Keratinocyte (primary cell): ENCODE measurements at regions not wholly inside any gene's neighbourhood (a gene's known extent, or its start where the extent isn't known, plus 50 kb on each side); places are given as distances from the start of the nearest gene placed in this dataset.

Experiments used
- DNase-seq: peaks from one replicate; pipeline ENCODE4 v3.0.0-alpha.2; 2011; ENCODE audit warnings: low read depth, missing footprints, low spot score
- FAIRE-seq: peaks from 2 replicates; lab custom pipeline; 2011; peaks lifted over from hg19 to GRCh38; lab: Jason Lieb, UNC
- H2AFZ ChIP-seq: 2 replicates; pipeline ENCODE4 v1.6.0; 2012; ENCODE audit warnings: low read length, control low read depth, inconsistent platforms; ENCODE audit not compliant: control insufficient read depth
- H3K27ac ChIP-seq: 2 replicates; pipeline ENCODE4 v1.5.1; 2011; ENCODE audit warnings: low read length; ENCODE audit not compliant: control insufficient read depth, insufficient read depth
- H3K27me3 ChIP-seq: 3 replicates; pipeline ENCODE4 v1.6.0; 2011; ENCODE audit warnings: low read length; ENCODE audit not compliant: control insufficient read depth, insufficient read depth; ENCODE audit errors: extremely low read depth
- H3K36me3 ChIP-seq, 2 experiments: 2 replicates in 1 of 2; 3 replicates in 1 of 2; pipeline ENCODE4 v1.5.1; 2011; ENCODE audit warnings: low read length in 2 of 2, mild to moderate bottlenecking in 1 of 2; ENCODE audit not compliant: control insufficient read depth in 2 of 2, insufficient read depth in 2 of 2; ENCODE audit errors: extremely low read depth in 1 of 2
- H3K4me1 ChIP-seq: 3 replicates; pipeline ENCODE4 v1.5.1; 2011; ENCODE audit warnings: low read length; ENCODE audit not compliant: control insufficient read depth, insufficient read depth; ENCODE audit errors: extremely low read depth
- H3K4me2 ChIP-seq: 3 replicates; pipeline ENCODE4 v1.6.0; 2011; ENCODE audit warnings: low read depth, low read length; ENCODE audit not compliant: control insufficient read depth, insufficient read depth; ENCODE audit errors: extremely low read depth
- H3K4me3 ChIP-seq, 3 experiments: fragments of 200-600 bp in 1 of 3; sonication (generic) in 1 of 3; 2 replicates in 2 of 3; 3 replicates in 1 of 3; pipeline ENCODE4 v1.5.1; 2011 to 2016; ENCODE audit warnings: low read length in 3 of 3, mild to moderate bottlenecking in 3 of 3, control low read depth in 2 of 3, inconsistent platforms in 1 of 3, low read depth in 1 of 3, mixed read lengths in 1 of 3, mixed run types in 1 of 3, moderate library complexity in 1 of 3; ENCODE audit not compliant: control insufficient read depth in 2 of 3, insufficient read depth in 2 of 3; ENCODE audit errors: extremely low read depth in 1 of 3
- H3K79me2 ChIP-seq: 2 replicates; pipeline ENCODE4 v1.6.0; 2012; ENCODE audit warnings: low read length; ENCODE audit not compliant: control insufficient read depth, insufficient read depth
- H3K9ac ChIP-seq: 3 replicates; pipeline ENCODE4 v1.6.0; 2011; ENCODE audit warnings: low read length; ENCODE audit not compliant: control insufficient read depth, insufficient read depth; ENCODE audit errors: extremely low read depth
- H3K9me1 ChIP-seq: 3 replicates; pipeline ENCODE4 v1.6.0; 2011; ENCODE audit warnings: low read length; ENCODE audit not compliant: control insufficient read depth, insufficient read depth; ENCODE audit errors: extremely low read depth
- H3K9me3 ChIP-seq: 2 replicates; pipeline ENCODE4 v1.5.1; 2012; ENCODE audit warnings: low read depth, low read length; ENCODE audit not compliant: control insufficient read depth
- H4K20me1 ChIP-seq: 3 replicates; pipeline ENCODE4 v1.6.0; 2011; ENCODE audit warnings: low read length; ENCODE audit not compliant: control insufficient read depth, insufficient read depth; ENCODE audit errors: extremely low read depth
- CTCF ChIP-seq, 3 experiments: IDR thresholded peaks in 1 of 3; conservative IDR thresholded peaks in 1 of 3; optimal IDR thresholded peaks in 1 of 3; 2 replicates in 2 of 3; 3 replicates in 1 of 3; pipeline versions ENCODE3 to v1.5.1; 2011; ENCODE audit warnings: low read length in 3 of 3, mild to moderate bottlenecking in 3 of 3, moderate library complexity in 2 of 3, control low read depth in 1 of 3, inconsistent platforms in 1 of 3; ENCODE audit not compliant: insufficient read depth in 2 of 3; ENCODE audit errors: extremely low read depth in 1 of 3
- EZH2 ChIP-seq: IDR thresholded peaks from one replicate; pipeline ENCODE4 v1.6.1; 2012; ENCODE audit warnings: inconsistent platforms, mild to moderate bottlenecking, low read length, moderate library complexity
- dilution Hi-C: fragments of 300-500 bp; cut with MboI; formaldehyde crosslinking; loops from one replicate; pipeline ENCODE4 v1.7.0; 2020; ENCODE audit warnings: low sequenced_read_pairs; ENCODE audit not compliant: extremely low pct_ligation_motif_present

GRCh38 chr3:76728426-76728825 lies 311.5 kb upstream of the ROBO2 start:
- no peaks in the 10 kb centered on the region for H3K9me1 ChIP-seq
- dilution Hi-C loops: no loop called here
- no peaks in the 10 kb centered on the region for H3K27me3 ChIP-seq
- TF ChIP-seq EZH2 (no peak), CTCF (optimal IDR thresholded peaks at IDR 0.05 in 1 of 3, IDR thresholded peaks at IDR 0.05 in 1 of 3, conservative IDR thresholded peaks at IDR 0.05 in 1 of 3; ENCODE audit: extremely low read depth in 1 of 3, insufficient read depth in 2 of 3, low read length in 3 of 3) (no peak)
- no peaks in the 10 kb centered on the region for H3K36me3 ChIP-seq
- no peak overlapping the region for H3K27ac ChIP-seq
- H3K4me3 ChIP-seq: no peak overlapping the region
- H4K20me1 ChIP-seq: no peaks in the 10 kb centered on the region
- no peak overlapping the region for H2AFZ ChIP-seq
- no peak for DNase-seq
- FAIRE-seq: no peak
- no peak overlapping the region for H3K4me2 ChIP-seq
- no peaks in the 10 kb centered on the region for H3K4me1 ChIP-seq
- no peak overlapping the region for H3K9ac ChIP-seq
- H3K9me3 ChIP-seq: no peaks in the 10 kb centered on the region
- no peaks in the 10 kb centered on the region for H3K79me2 ChIP-seq

GRCh38 chr3:76731471-76731870 lies 308.4 kb upstream of the ROBO2 start:
- Histone ChIP-seq H4K20me1 (no peaks in the 10 kb centered on the region), H3K9me1 (no peaks in the 10 kb centered on the region), H3K36me3 (no peaks in the 10 kb centered on the region), H3K27me3 (no peaks in the 10 kb centered on the region), H3K9me3 (no peaks in the 10 kb centered on the region), H3K27ac (no peak overlapping the region), H3K4me2 (no peak overlapping the region), H2AFZ (no peak overlapping the region), H3K4me3 (no peak overlapping the region), H3K79me2 (no peaks in the 10 kb centered on the region), H3K4me1 (no peaks in the 10 kb centered on the region), H3K9ac (no peak overlapping the region)
- TF ChIP-seq CTCF (optimal IDR thresholded peaks at IDR 0.05 in 1 of 3, IDR thresholded peaks at IDR 0.05 in 1 of 3, conservative IDR thresholded peaks at IDR 0.05 in 1 of 3; ENCODE audit: extremely low read depth in 1 of 3, insufficient read depth in 2 of 3, low read length in 3 of 3): no peak
- no peak for TF ChIP-seq EZH2
- dilution Hi-C loops: no loop called here
- DNase-seq: no peak
- FAIRE-seq: no peak
